ENCODE measurements at regions not wholly inside any gene's neighbourhood (a gene's known extent, or its start where the extent isn't known, plus 50 kb on each side); places are given as distances from the start of the nearest gene placed in this dataset.

DNA sequence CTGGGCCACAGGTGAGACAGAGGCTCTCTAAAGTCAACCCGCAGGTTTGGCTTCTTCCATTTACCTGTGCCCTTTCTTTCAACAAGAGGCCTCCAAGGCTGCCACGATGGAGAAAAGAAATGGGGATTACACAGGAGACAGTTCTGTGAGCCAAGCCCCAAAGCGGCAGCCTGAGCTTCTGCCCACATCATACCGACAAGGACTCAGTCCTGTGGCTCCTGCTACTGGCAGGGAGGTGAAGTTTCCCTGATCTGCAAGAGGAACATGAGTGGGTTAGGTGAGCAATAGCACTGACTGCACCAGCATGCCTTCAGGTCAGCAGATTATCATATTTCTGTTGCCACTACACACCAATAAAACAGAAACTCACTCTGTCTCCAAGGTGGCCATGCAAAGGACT, 800.0 kb downstream of the KCNJ18 start:
- no peak for TF ChIP-seq CTCF (IDR thresholded peaks at IDR 0.05)
- TF ChIP-seq POLR2A (IDR thresholded peaks at IDR 0.05): no peak
- TF ChIP-seq POLR2AphosphoS5 (IDR thresholded peaks at IDR 0.05): no peak
- no peak for TF ChIP-seq EP300 (IDR thresholded peaks at IDR 0.05; ENCODE audit: low read depth)
